LNCAP (cell line): ENCODE measurements at regions not wholly inside any gene's neighbourhood (a gene's known extent, or its start where the extent isn't known, plus 50 kb on each side); places are given as distances from the start of the nearest gene placed in this dataset.

Experiments used
- TF ChIP-seq, protein P1 (sequence below): fragments of 450-650 bp; IDR thresholded peaks from 2 replicates; pipeline ENCODE4 v1.5.1; 2017; ENCODE audit warnings: mild to moderate bottlenecking

- TF ChIP-seq, protein P1, sequence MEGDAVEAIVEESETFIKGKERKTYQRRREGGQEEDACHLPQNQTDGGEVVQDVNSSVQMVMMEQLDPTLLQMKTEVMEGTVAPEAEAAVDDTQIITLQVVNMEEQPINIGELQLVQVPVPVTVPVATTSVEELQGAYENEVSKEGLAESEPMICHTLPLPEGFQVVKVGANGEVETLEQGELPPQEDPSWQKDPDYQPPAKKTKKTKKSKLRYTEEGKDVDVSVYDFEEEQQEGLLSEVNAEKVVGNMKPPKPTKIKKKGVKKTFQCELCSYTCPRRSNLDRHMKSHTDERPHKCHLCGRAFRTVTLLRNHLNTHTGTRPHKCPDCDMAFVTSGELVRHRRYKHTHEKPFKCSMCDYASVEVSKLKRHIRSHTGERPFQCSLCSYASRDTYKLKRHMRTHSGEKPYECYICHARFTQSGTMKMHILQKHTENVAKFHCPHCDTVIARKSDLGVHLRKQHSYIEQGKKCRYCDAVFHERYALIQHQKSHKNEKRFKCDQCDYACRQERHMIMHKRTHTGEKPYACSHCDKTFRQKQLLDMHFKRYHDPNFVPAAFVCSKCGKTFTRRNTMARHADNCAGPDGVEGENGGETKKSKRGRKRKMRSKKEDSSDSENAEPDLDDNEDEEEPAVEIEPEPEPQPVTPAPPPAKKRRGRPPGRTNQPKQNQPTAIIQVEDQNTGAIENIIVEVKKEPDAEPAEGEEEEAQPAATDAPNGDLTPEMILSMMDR, result no peak
Measured at GRCh38 chr11:15730263-15730994, 615.7 kb downstream of the INSC start.

DNA sequence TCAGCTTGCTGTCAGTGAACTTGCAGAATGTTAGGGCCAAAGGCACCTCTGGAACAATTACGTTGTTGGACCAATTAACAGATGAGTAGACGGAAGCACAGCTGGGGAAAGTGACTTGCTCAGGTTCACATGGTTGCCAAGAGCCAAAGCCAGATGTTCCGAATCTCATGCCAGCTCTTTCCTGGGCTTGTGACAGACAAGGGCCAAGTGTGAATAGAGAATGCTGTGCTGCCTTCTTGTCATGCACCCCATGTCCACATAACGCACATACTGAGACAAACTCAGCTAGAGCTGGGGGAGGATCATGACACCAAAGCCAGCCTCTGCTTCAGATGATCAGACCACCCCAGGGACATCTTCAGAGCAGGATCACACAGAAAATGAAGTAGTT is 616.3 kb downstream of the INSC start:
- TF ChIP-seq, protein P1, result no peak

- TF ChIP-seq, protein P1, result no peak
Measured at GRCh38 chr11:15735706-15736105, 620.6 kb downstream of the SOX6 start.

- TF ChIP-seq, protein P1, result no peak
Measured at GRCh38 chr11:15737320-15737719, 619.0 kb downstream of the SOX6 start.

GRCh38 chr11:15738931-15739330 is 617.4 kb downstream of the SOX6 start:
- TF ChIP-seq, protein P1, result no peak

- TF ChIP-seq, protein P1, result no peak
Measured at GRCh38 chr11:15742626-15743519, 613.5 kb downstream of the SOX6 start.

GRCh38 chr11:15744693-15745092 is 611.7 kb downstream of the SOX6 start:
- TF ChIP-seq, protein P1, result no peak
